Mononuclear cell (primary cell): ENCODE measurements at regions not wholly inside any gene's neighbourhood (a gene's known extent, or its start where the extent isn't known, plus 50 kb on each side); places are given as distances from the start of the nearest gene placed in this dataset.
"Not testable (repeated sequence)": the region's sequence is repeated elsewhere in the genome, so short reads cannot be mapped to it uniquely, and the experiment has no call there.

ENCODE experiments used
- H3K27me3 ChIP-seq: 2 replicates; pipeline ENCODE4 v1.6.0; 2011; ENCODE audit warnings: low read length, control low read depth; ENCODE audit not compliant: insufficient read depth
- H3K4me1 ChIP-seq: 2 replicates; pipeline ENCODE4 v1.5.1; 2011; ENCODE audit warnings: mild to moderate bottlenecking, low read length, control low read depth; ENCODE audit not compliant: insufficient read depth
- H3K4me3 ChIP-seq: 2 replicates; pipeline ENCODE4 v1.5.1; 2011; ENCODE audit warnings: mild to moderate bottlenecking, low read length, moderate library complexity
- H3K9me3 ChIP-seq: 2 replicates; pipeline ENCODE4 v1.5.1; 2011; ENCODE audit warnings: low read depth, mild to moderate bottlenecking, control low read depth, low read length

GRCh38 chr12:127162902-127163301, 1104.1 kb upstream of the TMEM132C start:
- peaks cover 11% of the 10 kb centered on the region for H3K27me3 ChIP-seq
- no peaks in the 10 kb centered on the region for H3K4me1 ChIP-seq
- H3K9me3 ChIP-seq = no peaks in the 10 kb centered on the region
- no peak overlapping the region for H3K4me3 ChIP-seq

- peak overlapping the region; percentile 34 for H3K4me3 ChIP-seq
- no peaks in the 10 kb centered on the region for H3K4me1 ChIP-seq
- H3K27me3 ChIP-seq = peaks cover 15% of the 10 kb centered on the region
- H3K9me3 ChIP-seq = no peaks in the 10 kb centered on the region
Measured at GRCh38 chr12:127165567-127166392, 1101.2 kb upstream of the TMEM132C start.

GRCh38 chr12:127169321-127170181, 1097.4 kb upstream of the TMEM132C start:
- Histone ChIP-seq H3K27me3 (peaks cover 15% of the 10 kb centered on the region), H3K9me3 (no peaks in the 10 kb centered on the region), H3K4me1 (no peaks in the 10 kb centered on the region), H3K4me3 (no peak overlapping the region)

- no peak overlapping the region for H3K4me3 ChIP-seq
- peaks cover 9% of the 10 kb centered on the region for H3K27me3 ChIP-seq
- H3K9me3 ChIP-seq = no peaks in the 10 kb centered on the region
- H3K4me1 ChIP-seq = no peaks in the 10 kb centered on the region
Measured at GRCh38 chr12:127170226-127171180, 1096.5 kb upstream of the TMEM132C start.

GRCh38 chr12:127172861-127173260, 1094.1 kb upstream of the TMEM132C start:
- Histone ChIP-seq H3K4me1 (no peaks in the 10 kb centered on the region), H3K4me3 (no peak overlapping the region), H3K27me3 (peaks cover 4% of the 10 kb centered on the region), H3K9me3 (peaks cover 7% of the 10 kb centered on the region)

GRCh38 chr12:127173971-127174370, 1093.0 kb upstream of the TMEM132C start:
- H3K27me3 ChIP-seq, H3K4me1 ChIP-seq, H3K4me3 ChIP-seq, H3K9me3 ChIP-seq: not testable (repeated sequence)

- H3K9me3 ChIP-seq = peaks cover 7% of the 10 kb centered on the region
- H3K27me3 ChIP-seq = no peaks in the 10 kb centered on the region
- H3K4me1 ChIP-seq = no peaks in the 10 kb centered on the region
- no peak overlapping the region for H3K4me3 ChIP-seq
Measured at GRCh38 chr12:127174881-127175280, 1092.1 kb upstream of the TMEM132C start.

- Histone ChIP-seq H3K4me1 (no peaks in the 10 kb centered on the region), H3K4me3 (no peak overlapping the region), H3K9me3 (peaks cover 7% of the 10 kb centered on the region), H3K27me3 (no peaks in the 10 kb centered on the region)
Measured at GRCh38 chr12:127175361-127175760, 1091.6 kb upstream of the TMEM132C start.

GRCh38 chr12:127176804-127177203, 1090.2 kb upstream of the TMEM132C start:
- no peak overlapping the region for H3K4me3 ChIP-seq
- H3K4me1 ChIP-seq = no peaks in the 10 kb centered on the region
- no peaks in the 10 kb centered on the region for H3K27me3 ChIP-seq
- peaks cover 7% of the 10 kb centered on the region for H3K9me3 ChIP-seq

GRCh38 chr12:127178052-127178451, 1088.9 kb upstream of the TMEM132C start:
- Histone ChIP-seq H3K4me3 (no peak overlapping the region), H3K27me3 (no peaks in the 10 kb centered on the region), H3K4me1 (no peaks in the 10 kb centered on the region), H3K9me3 (peaks cover 7% of the 10 kb centered on the region)

GRCh38 chr12:127178463-127178862, 1088.5 kb upstream of the TMEM132C start:
- Histone ChIP-seq H3K27me3 (no peaks in the 10 kb centered on the region), H3K9me3 (peaks cover 7% of the 10 kb centered on the region), H3K4me3 (no peak overlapping the region), H3K4me1 (no peaks in the 10 kb centered on the region)

- no peak overlapping the region for H3K4me3 ChIP-seq
- no peaks in the 10 kb centered on the region for H3K27me3 ChIP-seq
- H3K9me3 ChIP-seq = peaks cover 7% of the 10 kb centered on the region
- no peaks in the 10 kb centered on the region for H3K4me1 ChIP-seq
Measured at GRCh38 chr12:127179176-127179575, 1087.8 kb upstream of the TMEM132C start.

GRCh38 chr12:127182018-127182417, 1085.0 kb upstream of the TMEM132C start:
- Histone ChIP-seq H3K4me1 (no peaks in the 10 kb centered on the region), H3K27me3 (no peaks in the 10 kb centered on the region), H3K9me3 (peaks cover 4% of the 10 kb centered on the region), H3K4me3 (no peak overlapping the region)

- no peaks in the 10 kb centered on the region for H3K4me1 ChIP-seq
- no peaks in the 10 kb centered on the region for H3K27me3 ChIP-seq
- H3K9me3 ChIP-seq = no peaks in the 10 kb centered on the region
- H3K4me3 ChIP-seq = no peak overlapping the region
Measured at GRCh38 chr12:127189992-127190391, 1077.0 kb upstream of the TMEM132C start.
